ENCODE measurements at regions not wholly inside any gene's neighbourhood (a gene's known extent, or its start where the extent isn't known, plus 50 kb on each side); places are given as distances from the start of the nearest gene placed in this dataset.

- TF ChIP-seq CTCF (conservative IDR thresholded peaks at IDR 0.05; ENCODE audit: low read depth, low read length) (no peak), EZH2 (IDR thresholded peaks at IDR 0.05; ENCODE audit: borderline replicate concordance, low read depth, low read length, poor library complexity, severe bottlenecking) (no peak)
- ChIA-PET POLR2A (ENCODE audit: low non-redundant PET) (no interaction called here), CTCF (no interaction called here)
- Histone ChIP-seq H3K27me3 (replicated peaks; ENCODE audit: insufficient read depth, low read depth, low read length, poor library complexity) (no peaks in the 10 kb centered on the region), H3K4me1 (ENCODE audit: insufficient read depth, low read length, poor library complexity, severe bottlenecking) (no peaks in the 10 kb centered on the region), H3K36me3 (ENCODE audit: insufficient read depth, low read length, poor library complexity, severe bottlenecking) (no peaks in the 10 kb centered on the region), H3K9me3 (ENCODE audit: low read depth, low read length, poor library complexity, severe bottlenecking) (no peaks in the 10 kb centered on the region), H3K27ac (ENCODE audit: low read depth, low read length, poor library complexity, severe bottlenecking) (no peak overlapping the region), H3K4me3 (ENCODE audit: low read depth, low read length, poor library complexity, severe bottlenecking) (no peak overlapping the region)
- intact Hi-C loops (cut with micrococcal nuclease; ENCODE audit: unreplicated experiment): no loop called here
- DNase-seq (ENCODE audit: low spot score): no peak
- no TSS peak for BruUV-seq (replicated peaks)
Observed at GRCh38 chr2:43109261-43109743, 117.1 kb downstream of the ZFP36L2 start.

GRCh38 chr2:43107679-43108078 lies 118.7 kb downstream of the ZFP36L2 start:
- intact Hi-C loops (cut with micrococcal nuclease; ENCODE audit: unreplicated experiment): no loop called here

GRCh38 chr2:43106559-43107527 lies 119.6 kb downstream of the ZFP36L2 start:
- intact Hi-C loops (cut with micrococcal nuclease; ENCODE audit: unreplicated experiment): no loop called here

More at GRCh38 chr2:43107679-43108078, 118.7 kb downstream of the ZFP36L2 start:
- no peaks in the 10 kb centered on the region for H3K9me3 ChIP-seq (ENCODE audit: low read depth, low read length, poor library complexity, severe bottlenecking)
- no peak overlapping the region for H3K27ac ChIP-seq (ENCODE audit: low read depth, low read length, poor library complexity, severe bottlenecking)
- ChIA-PET CTCF (no interaction called here), POLR2A (ENCODE audit: low non-redundant PET) (no interaction called here)
- TF ChIP-seq CTCF (conservative IDR thresholded peaks at IDR 0.05; ENCODE audit: low read depth, low read length): no peak
- no peak for TF ChIP-seq EZH2 (IDR thresholded peaks at IDR 0.05; ENCODE audit: borderline replicate concordance, low read depth, low read length, poor library complexity, severe bottlenecking)
- no peak for DNase-seq (ENCODE audit: low spot score)
- no peaks in the 10 kb centered on the region for H3K4me1 ChIP-seq (ENCODE audit: insufficient read depth, low read length, poor library complexity, severe bottlenecking)
- no peaks in the 10 kb centered on the region for H3K27me3 ChIP-seq (replicated peaks; ENCODE audit: insufficient read depth, low read depth, low read length, poor library complexity)
- BruUV-seq (replicated peaks): no TSS peak
- no peak overlapping the region for H3K4me3 ChIP-seq (ENCODE audit: low read depth, low read length, poor library complexity, severe bottlenecking)
- H3K36me3 ChIP-seq (ENCODE audit: insufficient read depth, low read length, poor library complexity, severe bottlenecking): no peaks in the 10 kb centered on the region

More at GRCh38 chr2:43106559-43107527, 119.6 kb downstream of the ZFP36L2 start:
- Histone ChIP-seq H3K4me3 (ENCODE audit: low read depth, low read length, poor library complexity, severe bottlenecking) (no peak overlapping the region), H3K4me1 (ENCODE audit: insufficient read depth, low read length, poor library complexity, severe bottlenecking) (no peaks in the 10 kb centered on the region), H3K36me3 (ENCODE audit: insufficient read depth, low read length, poor library complexity, severe bottlenecking) (no peaks in the 10 kb centered on the region), H3K27ac (ENCODE audit: low read depth, low read length, poor library complexity, severe bottlenecking) (no peak overlapping the region), H3K27me3 (replicated peaks; ENCODE audit: insufficient read depth, low read depth, low read length, poor library complexity) (no peaks in the 10 kb centered on the region), H3K9me3 (ENCODE audit: low read depth, low read length, poor library complexity, severe bottlenecking) (no peaks in the 10 kb centered on the region)
- TF ChIP-seq CTCF (conservative IDR thresholded peaks at IDR 0.05; ENCODE audit: low read depth, low read length) (no peak), EZH2 (IDR thresholded peaks at IDR 0.05; ENCODE audit: borderline replicate concordance, low read depth, low read length, poor library complexity, severe bottlenecking) (no peak)
- DNase-seq (ENCODE audit: low spot score): no peak
- no TSS peak for BruUV-seq (replicated peaks)
- ChIA-PET POLR2A (ENCODE audit: low non-redundant PET) (no interaction called here), CTCF (no interaction called here)
